ENCODE measurements at regions not wholly inside any gene's neighbourhood (a gene's known extent, or its start where the extent isn't known, plus 50 kb on each side); places are given as distances from the start of the nearest gene placed in this dataset.

DNA sequence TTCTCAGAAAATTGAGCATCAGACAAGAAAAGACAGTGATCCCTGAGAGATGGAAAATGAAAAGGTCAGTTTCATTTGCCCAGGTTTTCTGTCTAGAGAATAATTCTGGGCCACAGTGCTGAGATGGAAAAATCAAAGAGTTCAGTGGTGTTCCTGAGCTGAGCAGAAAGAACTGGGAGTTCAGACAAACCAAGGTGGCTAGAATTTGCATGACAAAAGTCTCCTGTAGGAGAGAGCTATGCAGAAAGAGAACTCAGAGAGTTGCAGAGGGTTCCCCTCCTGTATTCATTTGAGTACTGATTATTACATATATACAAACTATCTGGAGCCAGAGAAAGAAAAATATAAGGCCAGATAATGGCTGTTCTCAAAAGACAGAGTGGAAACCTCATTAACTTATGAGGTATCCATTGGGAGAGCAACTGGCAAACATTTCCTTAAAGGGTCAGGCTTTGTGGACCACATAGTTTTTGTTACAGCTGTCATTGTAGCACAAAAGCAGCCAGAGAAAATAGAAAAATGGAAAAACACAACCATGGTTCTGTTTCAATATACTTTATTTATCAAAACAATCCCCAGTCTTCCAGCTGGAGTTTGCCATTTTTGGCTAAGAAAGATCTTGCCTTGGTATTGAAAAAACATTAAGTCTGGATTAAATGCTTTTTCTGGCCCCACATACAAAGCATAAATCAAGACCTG lies 1004.1 kb downstream of the TBL1XR1 start:
- Mint-ChIP-seq H3K4me3 (no peak overlapping the region), H3K27ac (no peak overlapping the region), H3K4me1 (no peaks in the 10 kb centered on the region)

GRCh38 chr3:176190755-176191154 lies 1006.5 kb downstream of the TBL1XR1 start:
- Mint-ChIP-seq H3K4me3 (no peak overlapping the region), H3K36me3 (no peaks in the 10 kb centered on the region), H3K9me3 (peaks cover 0 to 31% (median 4%) of the 10 kb centered on the region in 11 donors), H3K27ac (no peak overlapping the region), H3K4me1 (no peaks in the 10 kb centered on the region), H3K27me3 (no peaks in the 10 kb centered on the region)
- no peak overlapping the region for H3K4me3 ChIP-seq (ENCODE audit: low read length)
- ChIA-PET CTCF (interaction anchor here (0.6 kb wide), 1 partner anchor 491 kb away, joined by 3 read pairs; no protein-coding TSS in a partner anchor), POLR2A (no interaction called here)
- H3K4me1 ChIP-seq (ENCODE audit: control insufficient read depth in 2 of 2, insufficient read depth in 2 of 2, low read length in 2 of 2), result no peaks in the 10 kb centered on the region
- DNase-seq, result no peak
- H3K27me3 ChIP-seq (ENCODE audit: control insufficient read depth in 2 of 2, insufficient read depth in 2 of 2, low read length in 2 of 2), result no peaks in the 10 kb centered on the region
- intact Hi-C loops (cut with micrococcal nuclease), result no loop called here
- H3K27ac ChIP-seq (ENCODE audit: low read depth, low read length), result no peak overlapping the region
- no peaks in the 10 kb centered on the region for H3K9me3 ChIP-seq (ENCODE audit: control insufficient read depth in 2 of 3, low read length in 3 of 3)
- no peak for ATAC-seq
- no peaks in the 10 kb centered on the region for H3K36me3 ChIP-seq (ENCODE audit: control insufficient read depth in 2 of 3, insufficient read depth in 3 of 3, low read length in 3 of 3)

More for the DNA sequence above, 1004.1 kb downstream of the TBL1XR1 start:
- Histone ChIP-seq H3K27ac (ENCODE audit: low read depth, low read length) (no peak overlapping the region), H3K36me3 (ENCODE audit: control insufficient read depth in 2 of 3, insufficient read depth in 3 of 3, low read length in 3 of 3) (no peaks in the 10 kb centered on the region), H3K9me3 (ENCODE audit: control insufficient read depth in 2 of 3, low read length in 3 of 3) (peaks cover 0 to 3% (median 0%) of the 10 kb centered on the region in 3 experiments), H3K27me3 (ENCODE audit: control insufficient read depth in 2 of 2, insufficient read depth in 2 of 2, low read length in 2 of 2) (no peaks in the 10 kb centered on the region), H3K4me3 (ENCODE audit: low read length) (no peak overlapping the region), H3K4me1 (ENCODE audit: control insufficient read depth in 2 of 2, insufficient read depth in 2 of 2, low read length in 2 of 2) (no peaks in the 10 kb centered on the region)
- ATAC-seq (no peak), DNase-seq (no peak)
- peaks cover 0 to 29% (median 7%) of the 10 kb centered on the region in 11 donors for H3K9me3 Mint-ChIP-seq
- H3K36me3 Mint-ChIP-seq, result no peaks in the 10 kb centered on the region
- CTCF ChIA-PET, result no interaction called here
- intact Hi-C loops (cut with micrococcal nuclease), result no loop called here
- POLR2A ChIA-PET, result no interaction called here
- H3K27me3 Mint-ChIP-seq, result no peaks in the 10 kb centered on the region

GRCh38 chr3:176183181-176183580 lies 1014.1 kb downstream of the TBL1XR1 start:
- Histone ChIP-seq H3K4me3 (ENCODE audit: low read length) (no peak overlapping the region), H3K27me3 (ENCODE audit: control insufficient read depth in 2 of 2, insufficient read depth in 2 of 2, low read length in 2 of 2) (no peaks in the 10 kb centered on the region), H3K9me3 (ENCODE audit: control insufficient read depth in 2 of 3, low read length in 3 of 3) (no peaks in the 10 kb centered on the region), H3K4me1 (ENCODE audit: control insufficient read depth in 2 of 2, insufficient read depth in 2 of 2, low read length in 2 of 2) (no peaks in the 10 kb centered on the region), H3K27ac (ENCODE audit: low read depth, low read length) (no peak overlapping the region), H3K36me3 (ENCODE audit: control insufficient read depth in 2 of 3, insufficient read depth in 3 of 3, low read length in 3 of 3) (no peaks in the 10 kb centered on the region)
- ChIA-PET POLR2A (no interaction called here), CTCF (no interaction called here)
- no peak for ATAC-seq
- no peak for DNase-seq
- H3K4me3 Mint-ChIP-seq, result no peak overlapping the region
- H3K27me3 Mint-ChIP-seq, result no peaks in the 10 kb centered on the region
- no peaks in the 10 kb centered on the region for H3K4me1 Mint-ChIP-seq
- H3K9me3 Mint-ChIP-seq, result peaks cover 0 to 15% (median 2%) of the 10 kb centered on the region in 11 donors
- intact Hi-C loops (cut with micrococcal nuclease), result no loop called here
- no peak overlapping the region for H3K27ac Mint-ChIP-seq
- no peaks in the 10 kb centered on the region for H3K36me3 Mint-ChIP-seq

GRCh38 chr3:176174060-176174459 lies 1023.2 kb downstream of the TBL1XR1 start:
- H3K27me3 ChIP-seq (ENCODE audit: control insufficient read depth in 2 of 2, insufficient read depth in 2 of 2, low read length in 2 of 2), result no peaks in the 10 kb centered on the region
- H3K4me1 Mint-ChIP-seq, result no peaks in the 10 kb centered on the region
- no peaks in the 10 kb centered on the region for H3K9me3 ChIP-seq (ENCODE audit: control insufficient read depth in 2 of 3, low read length in 3 of 3)
- no peak overlapping the region for H3K4me3 ChIP-seq (ENCODE audit: low read length)
- intact Hi-C loops (cut with micrococcal nuclease), result no loop called here
- H3K4me3 Mint-ChIP-seq, result no peak overlapping the region
- ATAC-seq (no peak), DNase-seq (no peak)
- H3K36me3 ChIP-seq (ENCODE audit: control insufficient read depth in 2 of 3, insufficient read depth in 3 of 3, low read length in 3 of 3), result no peaks in the 10 kb centered on the region
- H3K27ac Mint-ChIP-seq, result no peak overlapping the region
- CTCF ChIA-PET, result no interaction called here
- H3K4me1 ChIP-seq (ENCODE audit: control insufficient read depth in 2 of 2, insufficient read depth in 2 of 2, low read length in 2 of 2), result no peaks in the 10 kb centered on the region
- H3K9me3 Mint-ChIP-seq, result peaks cover 0 to 20% (median 2%) of the 10 kb centered on the region in 11 donors
- H3K27ac ChIP-seq (ENCODE audit: low read depth, low read length), result no peak overlapping the region
- no peaks in the 10 kb centered on the region for H3K36me3 Mint-ChIP-seq
- POLR2A ChIA-PET, result no interaction called here
- H3K27me3 Mint-ChIP-seq, result no peaks in the 10 kb centered on the region

GRCh38 chr3:176172492-176172891 lies 1024.8 kb downstream of the TBL1XR1 start:
- DNase-seq, result no peak
- H3K36me3 Mint-ChIP-seq, result no peaks in the 10 kb centered on the region

DNA sequence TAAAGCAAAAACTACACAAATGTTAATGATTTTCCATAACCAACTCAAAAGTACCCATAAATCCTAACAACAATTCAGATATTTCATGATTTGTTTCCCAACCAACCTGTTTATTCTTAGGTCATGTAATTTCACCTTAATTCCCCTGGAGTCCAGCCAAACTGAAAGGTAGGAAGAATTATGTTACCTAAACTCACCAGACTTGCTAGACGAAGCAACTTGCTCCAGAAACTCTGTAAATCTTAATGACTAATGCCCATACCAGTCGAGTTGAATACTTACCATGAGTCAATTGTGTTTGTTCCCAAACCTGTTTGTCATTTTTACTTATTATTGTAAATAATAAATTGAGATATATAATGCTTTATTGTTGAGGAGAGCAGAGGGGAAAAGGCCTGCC lies 1030.0 kb downstream of the TBL1XR1 start:
- no peak overlapping the region for H3K4me3 ChIP-seq (ENCODE audit: low read length)
- Mint-ChIP-seq H3K4me1 (no peaks in the 10 kb centered on the region), H3K36me3 (no peaks in the 10 kb centered on the region), H3K9me3 (peaks cover 0 to 32% (median 5%) of the 10 kb centered on the region in 11 donors), H3K27me3 (no peaks in the 10 kb centered on the region), H3K4me3 (no peak overlapping the region), H3K27ac (no peak overlapping the region)
- H3K9me3 ChIP-seq (ENCODE audit: control insufficient read depth in 2 of 3, low read length in 3 of 3), result no peaks in the 10 kb centered on the region
- intact Hi-C loops (cut with micrococcal nuclease), result no loop called here
- DNase-seq (no peak), ATAC-seq (no peak)
- no peaks in the 10 kb centered on the region for H3K36me3 ChIP-seq (ENCODE audit: control insufficient read depth in 2 of 3, insufficient read depth in 3 of 3, low read length in 3 of 3)
- H3K27me3 ChIP-seq (ENCODE audit: control insufficient read depth in 2 of 2, insufficient read depth in 2 of 2, low read length in 2 of 2), result no peaks in the 10 kb centered on the region
- H3K4me1 ChIP-seq (ENCODE audit: control insufficient read depth in 2 of 2, insufficient read depth in 2 of 2, low read length in 2 of 2), result no peaks in the 10 kb centered on the region
- ChIA-PET POLR2A (no interaction called here), CTCF (no interaction called here)
- H3K27ac ChIP-seq (ENCODE audit: low read depth, low read length), result no peak overlapping the region

More at GRCh38 chr3:176172492-176172891, 1024.8 kb downstream of the TBL1XR1 start:
- no peaks in the 10 kb centered on the region for H3K27me3 Mint-ChIP-seq
- no peak overlapping the region for H3K4me3 ChIP-seq (ENCODE audit: low read length)
- ChIA-PET POLR2A (no interaction called here), CTCF (no interaction called here)
- no peak for ATAC-seq
- no peak overlapping the region for H3K27ac Mint-ChIP-seq
- H3K4me1 ChIP-seq (ENCODE audit: control insufficient read depth in 2 of 2, insufficient read depth in 2 of 2, low read length in 2 of 2), result no peaks in the 10 kb centered on the region
- intact Hi-C loops (cut with micrococcal nuclease), result no loop called here
- H3K4me3 Mint-ChIP-seq, result no peak overlapping the region
- no peaks in the 10 kb centered on the region for H3K36me3 ChIP-seq (ENCODE audit: control insufficient read depth in 2 of 3, insufficient read depth in 3 of 3, low read length in 3 of 3)
- peaks cover 0 to 20% (median 2%) of the 10 kb centered on the region in 11 donors for H3K9me3 Mint-ChIP-seq
- H3K9me3 ChIP-seq (ENCODE audit: control insufficient read depth in 2 of 3, low read length in 3 of 3), result no peaks in the 10 kb centered on the region
- H3K27me3 ChIP-seq (ENCODE audit: control insufficient read depth in 2 of 2, insufficient read depth in 2 of 2, low read length in 2 of 2), result no peaks in the 10 kb centered on the region
- H3K27ac ChIP-seq (ENCODE audit: low read depth, low read length), result no peak overlapping the region
- H3K4me1 Mint-ChIP-seq, result no peaks in the 10 kb centered on the region

DNA sequence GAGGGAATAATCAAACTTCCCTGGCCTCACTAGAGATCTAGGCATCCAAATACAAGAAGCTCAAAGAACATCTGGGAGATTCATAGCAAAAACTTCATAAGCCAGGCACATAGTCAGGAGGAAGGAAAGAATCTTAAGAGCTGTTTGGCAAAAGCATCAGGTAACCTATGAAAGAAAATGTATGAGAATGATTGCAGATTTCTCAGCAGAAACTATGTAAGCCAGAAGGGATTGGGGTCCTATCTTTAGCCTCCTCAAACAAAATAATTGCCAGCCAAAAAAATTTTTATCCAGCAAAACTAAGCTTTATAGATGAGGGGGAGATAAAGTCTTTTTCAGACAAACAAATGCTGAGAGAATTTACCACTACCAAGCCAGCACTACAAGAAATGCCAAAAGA lies 1036.3 kb downstream of the TBL1XR1 start:
- intact Hi-C loops (cut with micrococcal nuclease), result no loop called here

More for the DNA sequence above, 1036.3 kb downstream of the TBL1XR1 start:
- H3K4me3 ChIP-seq (ENCODE audit: low read length), result no peak overlapping the region
- POLR2A ChIA-PET, result no interaction called here
- DNase-seq, result no peak
- Mint-ChIP-seq H3K36me3 (no peaks in the 10 kb centered on the region), H3K27ac (no peak overlapping the region), H3K27me3 (no peaks in the 10 kb centered on the region), H3K4me3 (no peak overlapping the region), H3K4me1 (no peaks in the 10 kb centered on the region), H3K9me3 (peaks cover 0 to 44% (median 11%) of the 10 kb centered on the region in 11 donors)
- H3K27me3 ChIP-seq (ENCODE audit: control insufficient read depth in 2 of 2, insufficient read depth in 2 of 2, low read length in 2 of 2), result no peaks in the 10 kb centered on the region
- no peak overlapping the region for H3K27ac ChIP-seq (ENCODE audit: low read depth, low read length)
- H3K9me3 ChIP-seq (ENCODE audit: control insufficient read depth in 2 of 3, low read length in 3 of 3), result no peaks in the 10 kb centered on the region
- CTCF ChIA-PET, result interaction anchor here (0.6 kb wide), 1 partner anchor 1907 kb away, joined by 7 read pairs; no protein-coding TSS in a partner anchor
- ATAC-seq, result no peak
- H3K36me3 ChIP-seq (ENCODE audit: control insufficient read depth in 2 of 3, insufficient read depth in 3 of 3, low read length in 3 of 3), result no peaks in the 10 kb centered on the region
- H3K4me1 ChIP-seq (ENCODE audit: control insufficient read depth in 2 of 2, insufficient read depth in 2 of 2, low read length in 2 of 2), result no peaks in the 10 kb centered on the region
